ENCODE measurements at regions not wholly inside any gene's neighbourhood (a gene's known extent, or its start where the extent isn't known, plus 50 kb on each side); places are given as distances from the start of the nearest gene placed in this dataset.

DNA sequence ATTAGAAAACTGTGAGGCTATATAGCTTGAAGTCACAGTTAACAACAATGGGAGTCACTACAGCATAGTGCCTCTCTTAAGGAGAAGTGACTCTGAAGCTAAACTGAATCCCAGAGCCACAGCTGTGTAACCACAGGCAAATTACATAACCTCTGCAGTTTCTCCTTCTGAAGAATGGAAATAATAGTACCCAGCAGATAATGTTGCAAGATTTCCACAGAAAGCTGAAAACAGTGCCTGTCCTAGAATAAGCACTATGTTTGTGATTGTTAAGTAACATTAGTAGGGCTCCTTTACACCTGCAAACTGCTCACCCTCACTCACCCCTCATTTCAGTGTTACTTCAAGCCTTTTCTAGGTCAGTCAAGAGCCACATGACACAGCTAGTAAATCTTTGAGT is 886.7 kb downstream of the PLA2G4A start:
- H3K9ac ChIP-seq (ENCODE audit: low read depth, low read length) = no peak overlapping the region
- H3K9me3 ChIP-seq (ENCODE audit: insufficient read depth, low read length, severe bottlenecking) = no peaks in the 10 kb centered on the region
- H3K79me2 ChIP-seq (ENCODE audit: insufficient read depth, low read length) = no peaks in the 10 kb centered on the region
- H3K27me3 ChIP-seq (ENCODE audit: insufficient read depth, low read length, poor library complexity) = no peaks in the 10 kb centered on the region
- H4K20me1 ChIP-seq (ENCODE audit: insufficient read depth, low read length) = no peaks in the 10 kb centered on the region
- no peak overlapping the region for H3K4me2 ChIP-seq (ENCODE audit: insufficient read depth, low read length)
- ATAC-seq (ENCODE audit: insufficient read depth, low read depth) = no peak
- H3K36me3 ChIP-seq (ENCODE audit: insufficient read depth, low read length) = no peaks in the 10 kb centered on the region
- no peak overlapping the region for H3K4me3 ChIP-seq (ENCODE audit: low read depth in 1 of 2, low read length in 2 of 2)
- H2AFZ ChIP-seq (ENCODE audit: low read depth, low read length) = no peak overlapping the region
- TF ChIP-seq EZH2 (IDR thresholded peaks at IDR 0.05; ENCODE audit: borderline replicate concordance, low read depth, low read length, severe bottlenecking) = no peak
- TF ChIP-seq, protein P1, sequence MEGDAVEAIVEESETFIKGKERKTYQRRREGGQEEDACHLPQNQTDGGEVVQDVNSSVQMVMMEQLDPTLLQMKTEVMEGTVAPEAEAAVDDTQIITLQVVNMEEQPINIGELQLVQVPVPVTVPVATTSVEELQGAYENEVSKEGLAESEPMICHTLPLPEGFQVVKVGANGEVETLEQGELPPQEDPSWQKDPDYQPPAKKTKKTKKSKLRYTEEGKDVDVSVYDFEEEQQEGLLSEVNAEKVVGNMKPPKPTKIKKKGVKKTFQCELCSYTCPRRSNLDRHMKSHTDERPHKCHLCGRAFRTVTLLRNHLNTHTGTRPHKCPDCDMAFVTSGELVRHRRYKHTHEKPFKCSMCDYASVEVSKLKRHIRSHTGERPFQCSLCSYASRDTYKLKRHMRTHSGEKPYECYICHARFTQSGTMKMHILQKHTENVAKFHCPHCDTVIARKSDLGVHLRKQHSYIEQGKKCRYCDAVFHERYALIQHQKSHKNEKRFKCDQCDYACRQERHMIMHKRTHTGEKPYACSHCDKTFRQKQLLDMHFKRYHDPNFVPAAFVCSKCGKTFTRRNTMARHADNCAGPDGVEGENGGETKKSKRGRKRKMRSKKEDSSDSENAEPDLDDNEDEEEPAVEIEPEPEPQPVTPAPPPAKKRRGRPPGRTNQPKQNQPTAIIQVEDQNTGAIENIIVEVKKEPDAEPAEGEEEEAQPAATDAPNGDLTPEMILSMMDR (IDR thresholded peaks at IDR 0.05; ENCODE audit: borderline replicate concordance, extremely low read depth, low read length, poor library complexity, severe bottlenecking) = no peak
- no peak overlapping the region for H3K27ac ChIP-seq (ENCODE audit: low read length)
- no peak for DNase-seq
- no peaks in the 10 kb centered on the region for H3K4me1 ChIP-seq (ENCODE audit: insufficient read depth, low read length)

DNA sequence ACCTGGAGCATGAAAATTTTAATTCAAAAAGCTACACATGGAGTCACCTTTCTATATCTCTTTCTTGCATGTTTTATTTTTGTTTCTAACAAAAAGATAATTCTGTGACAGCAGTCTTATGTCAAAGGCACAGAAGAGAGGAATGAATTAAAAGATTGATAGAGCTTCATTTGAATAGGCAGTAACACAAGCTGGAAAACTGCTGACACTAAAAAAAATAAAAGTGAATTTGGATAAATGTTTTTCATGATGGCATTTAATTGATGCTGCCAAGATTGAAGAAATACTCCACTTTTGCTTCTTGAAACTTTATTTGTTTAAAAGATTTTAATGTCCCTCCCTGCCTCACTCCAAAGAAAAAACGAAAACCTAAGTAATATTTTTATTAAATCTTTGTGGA is 887.4 kb downstream of the PLA2G4A start:
- H3K9ac ChIP-seq (ENCODE audit: low read depth, low read length) = no peak overlapping the region
- no peak overlapping the region for H3K4me3 ChIP-seq (ENCODE audit: low read depth in 1 of 2, low read length in 2 of 2)
- H3K9me3 ChIP-seq (ENCODE audit: insufficient read depth, low read length, severe bottlenecking) = no peaks in the 10 kb centered on the region
- TF ChIP-seq, protein P1 (IDR thresholded peaks at IDR 0.05; ENCODE audit: borderline replicate concordance, extremely low read depth, low read length, poor library complexity, severe bottlenecking) = no peak
- no peak for TF ChIP-seq EZH2 (IDR thresholded peaks at IDR 0.05; ENCODE audit: borderline replicate concordance, low read depth, low read length, severe bottlenecking)
- no peaks in the 10 kb centered on the region for H4K20me1 ChIP-seq (ENCODE audit: insufficient read depth, low read length)
- H3K27me3 ChIP-seq (ENCODE audit: insufficient read depth, low read length, poor library complexity) = no peaks in the 10 kb centered on the region
- H3K79me2 ChIP-seq (ENCODE audit: insufficient read depth, low read length) = no peaks in the 10 kb centered on the region
- no peaks in the 10 kb centered on the region for H3K4me1 ChIP-seq (ENCODE audit: insufficient read depth, low read length)
- no peak for DNase-seq
- H3K36me3 ChIP-seq (ENCODE audit: insufficient read depth, low read length) = no peaks in the 10 kb centered on the region
- no peak for ATAC-seq (ENCODE audit: insufficient read depth, low read depth)
- no peak overlapping the region for H3K4me2 ChIP-seq (ENCODE audit: insufficient read depth, low read length)
- no peak overlapping the region for H2AFZ ChIP-seq (ENCODE audit: low read depth, low read length)
- H3K27ac ChIP-seq (ENCODE audit: low read length) = no peak overlapping the region

DNA sequence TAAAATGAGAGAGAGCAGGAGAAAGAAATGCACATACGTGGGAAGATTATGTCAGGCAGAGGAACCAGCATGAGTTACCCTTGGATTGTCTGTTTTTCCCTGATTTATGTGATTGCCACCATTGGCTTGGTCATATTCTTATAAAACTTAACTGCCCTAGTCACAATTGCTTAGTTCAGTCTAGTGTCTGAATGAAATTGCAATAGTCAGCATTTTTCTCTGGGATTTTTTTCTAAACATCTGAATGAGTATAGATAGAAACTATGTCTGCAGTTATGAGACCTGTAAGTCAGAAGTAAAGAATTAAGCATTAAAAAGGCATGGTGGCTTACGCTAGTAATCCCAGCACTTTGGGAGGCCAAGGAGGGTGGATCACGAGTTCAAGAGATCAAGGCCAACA is 889.8 kb downstream of the PLA2G4A start:
- no peak for TF ChIP-seq EZH2 (IDR thresholded peaks at IDR 0.05; ENCODE audit: borderline replicate concordance, low read depth, low read length, severe bottlenecking)
- TF ChIP-seq, protein P1 (IDR thresholded peaks at IDR 0.05; ENCODE audit: borderline replicate concordance, extremely low read depth, low read length, poor library complexity, severe bottlenecking) = no peak
- Histone ChIP-seq H4K20me1 (ENCODE audit: insufficient read depth, low read length) (no peaks in the 10 kb centered on the region), H3K36me3 (ENCODE audit: insufficient read depth, low read length) (no peaks in the 10 kb centered on the region), H3K79me2 (ENCODE audit: insufficient read depth, low read length) (no peaks in the 10 kb centered on the region), H3K27ac (ENCODE audit: low read length) (no peak overlapping the region), H3K4me1 (ENCODE audit: insufficient read depth, low read length) (no peaks in the 10 kb centered on the region), H3K9ac (ENCODE audit: low read depth, low read length) (no peak overlapping the region), H3K4me3 (ENCODE audit: low read depth in 1 of 2, low read length in 2 of 2) (no peak overlapping the region), H3K27me3 (ENCODE audit: insufficient read depth, low read length, poor library complexity) (no peaks in the 10 kb centered on the region), H3K9me3 (ENCODE audit: insufficient read depth, low read length, severe bottlenecking) (no peaks in the 10 kb centered on the region), H2AFZ (ENCODE audit: low read depth, low read length) (no peak overlapping the region), H3K4me2 (ENCODE audit: insufficient read depth, low read length) (no peak overlapping the region)
- ATAC-seq (ENCODE audit: insufficient read depth, low read depth) (no peak), DNase-seq (no peak)

DNA sequence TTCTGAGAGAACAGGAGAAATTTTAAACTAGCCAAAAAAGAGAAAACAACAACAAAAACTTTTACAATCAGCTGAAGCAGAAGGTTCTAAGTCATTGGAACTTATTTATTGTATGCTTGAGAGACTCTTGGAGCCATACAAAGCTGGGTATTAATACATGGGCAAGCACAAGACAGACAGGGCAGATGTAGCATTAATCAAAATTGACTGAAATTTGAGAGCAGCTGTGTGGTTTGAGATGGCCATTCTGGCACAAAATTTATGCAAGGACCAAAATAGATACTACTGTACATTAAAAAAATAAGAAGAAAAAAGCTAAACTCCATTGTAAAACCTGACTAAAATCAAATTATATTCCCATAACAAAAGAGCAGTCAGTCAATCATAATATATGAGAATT is 892.5 kb downstream of the PLA2G4A start:
- Histone ChIP-seq H3K36me3 (ENCODE audit: insufficient read depth, low read length) (no peaks in the 10 kb centered on the region), H2AFZ (ENCODE audit: low read depth, low read length) (no peak overlapping the region), H4K20me1 (ENCODE audit: insufficient read depth, low read length) (no peaks in the 10 kb centered on the region), H3K4me2 (ENCODE audit: insufficient read depth, low read length) (no peak overlapping the region), H3K79me2 (ENCODE audit: insufficient read depth, low read length) (no peaks in the 10 kb centered on the region), H3K27ac (ENCODE audit: low read length) (no peak overlapping the region), H3K4me1 (ENCODE audit: insufficient read depth, low read length) (no peaks in the 10 kb centered on the region), H3K9me3 (ENCODE audit: insufficient read depth, low read length, severe bottlenecking) (no peaks in the 10 kb centered on the region), H3K27me3 (ENCODE audit: insufficient read depth, low read length, poor library complexity) (no peaks in the 10 kb centered on the region), H3K9ac (ENCODE audit: low read depth, low read length) (no peak overlapping the region), H3K4me3 (ENCODE audit: low read depth in 1 of 2, low read length in 2 of 2) (no peak overlapping the region)
- no peak for DNase-seq
- no peak for ATAC-seq (ENCODE audit: insufficient read depth, low read depth)
- no peak for TF ChIP-seq EZH2 (IDR thresholded peaks at IDR 0.05; ENCODE audit: borderline replicate concordance, low read depth, low read length, severe bottlenecking)
- TF ChIP-seq, protein P1 (IDR thresholded peaks at IDR 0.05; ENCODE audit: borderline replicate concordance, extremely low read depth, low read length, poor library complexity, severe bottlenecking) = no peak
